ENCODE measurements at regions not wholly inside any gene's neighbourhood (a gene's known extent, or its start where the extent isn't known, plus 50 kb on each side); places are given as distances from the start of the nearest gene placed in this dataset.

DNA sequence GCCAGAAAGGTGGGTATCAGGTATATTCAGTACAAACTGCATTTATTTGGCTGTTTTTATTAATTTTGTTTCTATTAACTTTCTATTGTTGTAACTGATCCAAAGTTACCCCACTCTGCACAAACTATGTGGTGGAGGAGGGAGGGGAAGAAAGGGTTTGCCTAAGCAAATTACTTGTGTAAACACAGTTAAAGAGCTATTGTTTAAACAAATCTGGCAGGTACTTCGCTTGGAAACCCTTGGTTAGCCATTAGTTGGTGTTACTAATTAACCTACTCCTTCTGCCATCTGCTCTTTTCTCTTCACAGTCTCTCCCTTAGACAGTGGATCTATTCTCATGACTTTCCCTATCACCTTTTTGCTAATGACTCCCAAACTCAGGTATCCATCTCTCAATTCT lies 328.4 kb upstream of the NECTIN3 start:
- TF ChIP-seq, protein P1, sequence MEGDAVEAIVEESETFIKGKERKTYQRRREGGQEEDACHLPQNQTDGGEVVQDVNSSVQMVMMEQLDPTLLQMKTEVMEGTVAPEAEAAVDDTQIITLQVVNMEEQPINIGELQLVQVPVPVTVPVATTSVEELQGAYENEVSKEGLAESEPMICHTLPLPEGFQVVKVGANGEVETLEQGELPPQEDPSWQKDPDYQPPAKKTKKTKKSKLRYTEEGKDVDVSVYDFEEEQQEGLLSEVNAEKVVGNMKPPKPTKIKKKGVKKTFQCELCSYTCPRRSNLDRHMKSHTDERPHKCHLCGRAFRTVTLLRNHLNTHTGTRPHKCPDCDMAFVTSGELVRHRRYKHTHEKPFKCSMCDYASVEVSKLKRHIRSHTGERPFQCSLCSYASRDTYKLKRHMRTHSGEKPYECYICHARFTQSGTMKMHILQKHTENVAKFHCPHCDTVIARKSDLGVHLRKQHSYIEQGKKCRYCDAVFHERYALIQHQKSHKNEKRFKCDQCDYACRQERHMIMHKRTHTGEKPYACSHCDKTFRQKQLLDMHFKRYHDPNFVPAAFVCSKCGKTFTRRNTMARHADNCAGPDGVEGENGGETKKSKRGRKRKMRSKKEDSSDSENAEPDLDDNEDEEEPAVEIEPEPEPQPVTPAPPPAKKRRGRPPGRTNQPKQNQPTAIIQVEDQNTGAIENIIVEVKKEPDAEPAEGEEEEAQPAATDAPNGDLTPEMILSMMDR (IDR thresholded peaks at IDR 0.05) = no peak
- no peak for TF ChIP-seq POLR2A (IDR thresholded peaks at IDR 0.05)
